Effector memory CD8-positive, alpha-beta T cell (primary cell): ENCODE measurements at regions not wholly inside any gene's neighbourhood (a gene's known extent, or its start where the extent isn't known, plus 50 kb on each side); places are given as distances from the start of the nearest gene placed in this dataset.
"Not testable (repeated sequence)": the region's sequence is repeated elsewhere in the genome, so short reads cannot be mapped to it uniquely, and the experiment has no call there.

Experiments
- ATAC-seq: fragments of 150-1000 bp; cut with Tn5 transposase; replicated peaks from 2 replicates; pipeline ENCODE4 v1.10.0; 2021; ENCODE audit warnings: mild to moderate bottlenecking, moderate library complexity
- DNase-seq, 3 experiments: peaks; one replicate each; pipeline ENCODE4 v3.0.0; 2021
- H3K27ac Mint-ChIP-seq, 2 donors: one replicate each; pipeline ENCODE4 v1.8.0; 2022; ENCODE audit warnings: mild to moderate bottlenecking in 2 of 2, mixed read lengths in 2 of 2, moderate library complexity in 2 of 2
- H3K27me3 Mint-ChIP-seq, 2 donors: one replicate each; pipeline ENCODE4 v1.8.0; 2022; ENCODE audit warnings: mixed read lengths in 2 of 2
- H3K36me3 Mint-ChIP-seq: one replicate; pipeline ENCODE4 v1.8.0; 2022; ENCODE audit warnings: mild to moderate bottlenecking, moderate library complexity, mixed read lengths; ENCODE audit not compliant: insufficient read depth
- H3K4me1 Mint-ChIP-seq, 2 donors: one replicate each; pipeline ENCODE4 v1.8.0; 2022; ENCODE audit warnings: low read depth in 2 of 2, mixed read lengths in 2 of 2
- H3K4me3 Mint-ChIP-seq, 2 donors: one replicate each; pipeline ENCODE4 v1.8.0; 2022; ENCODE audit warnings: mild to moderate bottlenecking in 2 of 2, mixed read lengths in 2 of 2, moderate library complexity in 2 of 2
- H3K9me3 Mint-ChIP-seq, 2 donors: one replicate each; pipeline ENCODE4 v1.8.0; 2022; ENCODE audit warnings: mixed read lengths in 2 of 2

DNA sequence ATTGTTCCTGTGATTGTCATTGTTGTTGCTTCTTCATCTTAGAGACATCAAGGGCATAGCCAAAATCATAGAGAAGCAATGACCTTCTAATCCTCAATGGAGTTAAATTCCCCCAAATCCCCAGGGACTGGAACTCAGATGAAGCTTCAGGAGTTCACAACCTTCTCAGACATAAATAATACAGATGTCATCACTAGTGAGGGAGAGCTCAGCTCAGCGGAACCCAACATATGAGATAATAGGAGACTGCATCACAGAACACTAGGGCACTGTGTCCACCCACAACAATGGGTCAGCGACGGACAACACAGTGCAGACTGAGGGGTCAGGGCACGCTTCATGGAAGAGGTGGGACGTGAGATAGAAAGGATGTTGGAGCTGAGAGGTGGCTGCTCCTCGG is 1290.4 kb upstream of the TMEM132C start:
- H3K27me3 Mint-ChIP-seq: peaks cover 5 to 9% of the 10 kb centered on the region in 2 donors
- no peak for DNase-seq
- no peak overlapping the region for H3K27ac Mint-ChIP-seq
- peaks cover 0 to 3% of the 10 kb centered on the region in 2 donors for H3K9me3 Mint-ChIP-seq
- no peaks in the 10 kb centered on the region for H3K4me1 Mint-ChIP-seq
- no peak overlapping the region for H3K4me3 Mint-ChIP-seq
- no peak for ATAC-seq
- H3K36me3 Mint-ChIP-seq: no peaks in the 10 kb centered on the region

- DNase-seq, H3K36me3 Mint-ChIP-seq: not testable (repeated sequence)
Measured at GRCh38 chr12:126979564-126979963, 1287.4 kb upstream of the TMEM132C start.

DNA sequence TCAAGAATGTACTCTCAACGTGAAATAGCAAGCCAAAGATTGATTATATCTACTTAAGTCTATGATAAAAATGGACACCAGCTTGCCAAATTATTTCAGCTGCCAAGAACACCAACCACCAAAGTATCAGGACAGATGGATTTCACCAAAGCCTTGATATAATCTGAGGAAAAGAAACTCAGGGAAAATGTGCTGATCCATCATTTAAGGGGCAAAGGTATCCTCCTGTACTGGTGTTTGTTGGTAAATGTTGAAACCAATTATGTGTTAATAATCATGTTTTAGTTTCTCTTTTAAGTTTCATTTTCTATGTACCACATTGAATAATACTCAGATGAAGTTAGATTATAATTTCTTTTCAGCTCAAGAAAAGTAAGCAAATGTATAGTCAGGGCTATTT is 1284.3 kb upstream of the TMEM132C start:
- DNase-seq (no peak), ATAC-seq (no peak)
- Mint-ChIP-seq H3K27me3 (peaks cover 9 to 11% of the 10 kb centered on the region in 2 donors), H3K27ac (no peak overlapping the region), H3K9me3 (peaks cover 6 to 9% of the 10 kb centered on the region in 2 donors), H3K36me3 (no peaks in the 10 kb centered on the region), H3K4me3 (no peak overlapping the region), H3K4me1 (no peaks in the 10 kb centered on the region)

More at GRCh38 chr12:126979564-126979963, 1287.4 kb upstream of the TMEM132C start:
- H3K27ac Mint-ChIP-seq, H3K9me3 Mint-ChIP-seq, ATAC-seq, H3K4me1 Mint-ChIP-seq, H3K4me3 Mint-ChIP-seq: not testable (repeated sequence)
- peaks cover 9 to 11% of the 10 kb centered on the region in 2 donors for H3K27me3 Mint-ChIP-seq

GRCh38 chr12:126983735-126984134 is 1283.2 kb upstream of the TMEM132C start:
- H3K36me3 Mint-ChIP-seq, DNase-seq, ATAC-seq, H3K27ac Mint-ChIP-seq, H3K4me1 Mint-ChIP-seq, H3K4me3 Mint-ChIP-seq, H3K9me3 Mint-ChIP-seq: not testable (repeated sequence)
- peaks cover 9 to 11% of the 10 kb centered on the region in 2 donors for H3K27me3 Mint-ChIP-seq

GRCh38 chr12:126985663-126986062 is 1281.3 kb upstream of the TMEM132C start:
- DNase-seq, H3K9me3 Mint-ChIP-seq, H3K36me3 Mint-ChIP-seq, ATAC-seq, H3K4me1 Mint-ChIP-seq, H3K4me3 Mint-ChIP-seq, H3K27ac Mint-ChIP-seq: not testable (repeated sequence)
- peaks cover 2 to 11% of the 10 kb centered on the region in 2 donors for H3K27me3 Mint-ChIP-seq

- no peaks in the 10 kb centered on the region for H3K4me1 Mint-ChIP-seq
- H3K36me3 Mint-ChIP-seq: no peaks in the 10 kb centered on the region
- no peak overlapping the region for H3K27ac Mint-ChIP-seq
- ATAC-seq (no peak), DNase-seq (no peak)
- H3K27me3 Mint-ChIP-seq: peaks cover 0 to 8% of the 10 kb centered on the region in 2 donors
- no peak overlapping the region for H3K4me3 Mint-ChIP-seq
- peaks cover 0 to 6% of the 10 kb centered on the region in 2 donors for H3K9me3 Mint-ChIP-seq
Measured at GRCh38 chr12:126989532-126989931, 1277.4 kb upstream of the TMEM132C start.

DNA sequence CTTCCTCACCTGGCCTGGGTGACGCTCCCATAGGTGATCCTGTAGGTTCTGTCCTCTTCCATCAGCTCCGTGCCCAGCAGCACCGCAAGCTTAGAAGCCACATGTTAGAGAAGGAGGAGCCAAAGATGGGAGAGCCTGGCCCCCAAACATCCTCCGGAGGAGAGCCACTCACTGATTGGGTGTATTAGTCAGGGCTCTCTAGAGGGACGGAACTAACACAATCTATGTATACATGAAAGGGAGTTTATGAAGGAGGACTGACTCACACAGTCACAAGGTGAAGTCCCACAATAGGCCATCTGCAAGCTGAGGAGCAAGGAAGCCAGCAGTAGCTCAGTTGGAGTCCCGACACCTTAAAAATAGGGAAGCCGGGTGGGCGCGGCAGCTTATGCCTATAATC is 1273.1 kb upstream of the TMEM132C start:
- no peaks in the 10 kb centered on the region for H3K4me1 Mint-ChIP-seq
- H3K9me3 Mint-ChIP-seq: no peaks in the 10 kb centered on the region
- no peak overlapping the region for H3K4me3 Mint-ChIP-seq
- ATAC-seq (no peak), DNase-seq (no peak)
- peaks cover 0 to 8% of the 10 kb centered on the region in 2 donors for H3K27me3 Mint-ChIP-seq
- no peak overlapping the region for H3K27ac Mint-ChIP-seq
- no peaks in the 10 kb centered on the region for H3K36me3 Mint-ChIP-seq

DNA sequence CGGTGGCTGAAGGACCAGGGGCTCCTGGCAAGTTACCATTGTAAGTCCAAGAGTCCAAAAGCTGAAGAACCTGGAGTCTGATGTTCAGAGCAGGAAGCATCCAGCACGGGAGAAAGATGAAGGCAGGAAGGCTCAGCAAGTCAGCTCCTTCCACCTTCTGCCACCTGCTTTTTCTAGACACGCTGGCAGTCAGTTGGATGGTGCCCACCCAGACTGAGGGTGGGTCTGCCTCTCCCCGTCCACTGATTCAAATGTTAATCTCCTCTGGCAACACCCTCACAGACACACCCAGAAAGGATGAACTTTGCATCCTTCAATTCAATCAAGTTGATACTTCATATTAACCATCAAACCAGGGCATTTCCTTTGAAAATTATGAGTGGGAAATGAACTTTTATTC is 1272.4 kb upstream of the TMEM132C start:
- Mint-ChIP-seq H3K27me3 (peaks cover 5 to 8% of the 10 kb centered on the region in 2 donors), H3K4me3 (no peak overlapping the region), H3K27ac (no peak overlapping the region), H3K9me3 (no peaks in the 10 kb centered on the region), H3K4me1 (no peaks in the 10 kb centered on the region), H3K36me3 (no peaks in the 10 kb centered on the region)
- ATAC-seq (no peak), DNase-seq (no peak)

DNA sequence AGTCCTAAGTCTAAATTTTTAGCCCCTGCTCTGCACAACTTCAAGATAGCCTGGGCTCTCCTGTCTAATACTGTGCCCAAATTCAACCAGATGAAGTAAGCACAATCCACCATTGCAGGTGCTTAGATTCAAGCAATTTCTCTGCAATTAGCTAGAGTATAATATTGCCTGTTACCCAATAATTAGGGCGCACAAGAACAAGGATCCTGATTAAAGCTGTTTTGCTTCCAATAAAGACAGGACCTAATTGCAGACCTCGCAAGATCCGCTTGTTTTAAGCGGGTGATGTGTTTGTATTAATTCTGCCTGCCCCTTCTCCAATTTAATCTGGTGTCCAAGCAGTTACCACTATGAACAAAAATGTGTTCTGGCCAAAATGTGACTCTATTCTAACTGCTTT is 1268.9 kb upstream of the TMEM132C start:
- H3K27me3 Mint-ChIP-seq: peaks cover 6 to 8% of the 10 kb centered on the region in 2 donors

DNA sequence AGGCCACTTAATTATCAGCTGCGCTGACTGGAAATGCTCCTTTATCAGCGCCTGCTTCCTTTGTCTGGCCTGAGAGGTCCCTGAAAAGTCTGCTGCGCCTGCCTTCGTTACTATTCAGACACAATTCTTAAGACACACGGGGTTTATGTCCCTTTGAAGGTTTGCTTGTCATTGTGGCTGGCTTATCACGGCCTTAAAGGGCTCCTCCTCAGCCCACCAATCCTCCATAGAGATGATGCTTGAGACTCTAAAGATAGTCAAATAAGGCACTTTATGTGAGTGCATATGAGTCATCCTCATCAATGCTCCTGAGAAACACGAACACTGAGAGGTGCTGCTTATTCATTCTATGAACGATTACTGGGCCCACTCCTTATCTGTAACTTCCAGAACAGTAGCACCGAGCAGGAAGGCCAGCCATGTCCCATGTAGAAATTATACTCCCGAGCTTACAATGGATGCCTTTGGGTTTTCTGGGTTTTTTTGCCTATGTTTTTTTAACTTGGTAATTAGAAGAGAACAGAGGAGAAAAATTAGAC is 1268.2 kb upstream of the TMEM132C start:
- no peaks in the 10 kb centered on the region for H3K9me3 Mint-ChIP-seq
- H3K27me3 Mint-ChIP-seq: peaks cover 4 to 6% of the 10 kb centered on the region in 2 donors
- H3K36me3 Mint-ChIP-seq: no peaks in the 10 kb centered on the region
- no peak for DNase-seq
- ATAC-seq: no peak
- no peaks in the 10 kb centered on the region for H3K4me1 Mint-ChIP-seq
- no peak overlapping the region for H3K27ac Mint-ChIP-seq
- no peak overlapping the region for H3K4me3 Mint-ChIP-seq

More for the DNA sequence above, 1268.9 kb upstream of the TMEM132C start:
- H3K4me3 Mint-ChIP-seq: no peak overlapping the region
- no peaks in the 10 kb centered on the region for H3K9me3 Mint-ChIP-seq
- ATAC-seq (no peak), DNase-seq (no peak)
- no peaks in the 10 kb centered on the region for H3K4me1 Mint-ChIP-seq
- H3K36me3 Mint-ChIP-seq: no peaks in the 10 kb centered on the region
- no peak overlapping the region for H3K27ac Mint-ChIP-seq

DNA sequence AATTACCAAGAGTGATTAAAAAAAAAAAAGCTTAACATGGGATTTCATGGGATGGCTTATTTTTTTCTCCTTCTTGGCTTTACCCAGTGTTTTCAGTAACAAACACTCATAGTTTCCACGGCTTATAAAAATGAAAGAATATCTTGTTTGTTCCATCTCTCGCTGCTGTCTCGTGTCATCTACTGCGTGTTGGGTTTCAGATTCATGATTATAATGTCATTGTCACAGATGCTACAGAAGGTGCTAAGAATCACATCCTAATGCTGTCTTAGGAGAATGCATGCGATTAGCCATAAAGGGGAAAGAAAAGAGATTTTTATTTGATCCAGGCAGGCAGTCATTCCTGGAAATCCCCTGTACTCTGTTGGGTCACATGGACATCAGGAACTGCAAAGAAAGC is 1267.6 kb upstream of the TMEM132C start:
- Mint-ChIP-seq H3K4me1 (no peaks in the 10 kb centered on the region), H3K27ac (no peak overlapping the region), H3K27me3 (peaks cover 0 to 6% of the 10 kb centered on the region in 2 donors), H3K4me3 (no peak overlapping the region), H3K9me3 (no peaks in the 10 kb centered on the region), H3K36me3 (no peaks in the 10 kb centered on the region)
- ATAC-seq: no peak
- DNase-seq: no peak

GRCh38 chr12:127005406-127005805 is 1261.6 kb upstream of the TMEM132C start:
- Mint-ChIP-seq H3K36me3 (no peaks in the 10 kb centered on the region), H3K4me3 (no peak overlapping the region), H3K4me1 (no peaks in the 10 kb centered on the region), H3K27ac (no peak overlapping the region), H3K9me3 (no peaks in the 10 kb centered on the region), H3K27me3 (no peaks in the 10 kb centered on the region)
- DNase-seq: no peak
- no peak for ATAC-seq

GRCh38 chr12:127006972-127007371 is 1260.0 kb upstream of the TMEM132C start:
- no peaks in the 10 kb centered on the region for H3K9me3 Mint-ChIP-seq
- H3K4me3 Mint-ChIP-seq: no peak overlapping the region
- peaks cover 4 to 6% of the 10 kb centered on the region in 2 donors for H3K27me3 Mint-ChIP-seq
- ATAC-seq: no peak
- H3K36me3 Mint-ChIP-seq: no peaks in the 10 kb centered on the region
- H3K27ac Mint-ChIP-seq: no peak overlapping the region
- no peaks in the 10 kb centered on the region for H3K4me1 Mint-ChIP-seq
- no peak for DNase-seq

- ATAC-seq (no peak), DNase-seq (no peak)
- no peaks in the 10 kb centered on the region for H3K9me3 Mint-ChIP-seq
- H3K4me3 Mint-ChIP-seq: no peak overlapping the region
- H3K27me3 Mint-ChIP-seq: peaks cover 6 to 10% of the 10 kb centered on the region in 2 donors
- no peak overlapping the region for H3K27ac Mint-ChIP-seq
- no peaks in the 10 kb centered on the region for H3K36me3 Mint-ChIP-seq
- no peaks in the 10 kb centered on the region for H3K4me1 Mint-ChIP-seq
Measured at GRCh38 chr12:127008755-127009403, 1258.1 kb upstream of the TMEM132C start.
